ENCODE measurements at regions not wholly inside any gene's neighbourhood (a gene's known extent, or its start where the extent isn't known, plus 50 kb on each side); places are given as distances from the start of the nearest gene placed in this dataset.

DNA sequence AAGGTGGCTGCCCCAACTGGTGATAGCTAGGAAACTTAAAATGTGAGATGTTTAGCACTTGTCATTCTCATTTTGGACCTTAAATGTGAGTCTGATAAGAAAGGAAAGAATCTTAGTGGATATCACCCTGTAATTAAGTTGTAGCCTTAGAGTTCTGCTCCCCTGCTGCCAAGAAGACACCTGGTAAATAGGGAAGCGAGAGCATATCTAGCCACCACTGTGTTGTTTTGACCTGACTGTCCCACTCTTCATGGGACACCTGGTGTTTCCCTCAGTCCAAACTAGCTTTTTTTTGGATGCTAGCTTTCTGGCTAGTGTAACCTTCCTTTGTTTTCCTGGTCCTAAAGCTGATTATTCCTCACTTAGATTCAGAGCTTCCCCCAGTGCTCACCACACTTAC lies 357.6 kb downstream of the RAD51AP2 start (continued):
- TF ChIP-seq REST (IDR thresholded peaks at IDR 0.05; ENCODE audit: unreplicated experiment) (no peak), CTCF (conservative IDR thresholded peaks at IDR 0.05; ENCODE audit: low read depth in 2 of 2) (no peak), ZNF114 (CRISPR knock-in tag; IDR thresholded peaks at IDR 0.05) (no peak), EZH2 (IDR thresholded peaks at IDR 0.05; ENCODE audit: low read depth, unreplicated experiment) (no peak), POLR2AphosphoS5 (IDR thresholded peaks at IDR 0.05; ENCODE audit: low read depth) (no peak), STAT1 (IDR thresholded peaks at IDR 0.05; ENCODE audit: unreplicated experiment) (no peak), CREB1 (CRISPR knock-in tag; IDR thresholded peaks at IDR 0.05; ENCODE audit: low read depth) (no peak)

DNA sequence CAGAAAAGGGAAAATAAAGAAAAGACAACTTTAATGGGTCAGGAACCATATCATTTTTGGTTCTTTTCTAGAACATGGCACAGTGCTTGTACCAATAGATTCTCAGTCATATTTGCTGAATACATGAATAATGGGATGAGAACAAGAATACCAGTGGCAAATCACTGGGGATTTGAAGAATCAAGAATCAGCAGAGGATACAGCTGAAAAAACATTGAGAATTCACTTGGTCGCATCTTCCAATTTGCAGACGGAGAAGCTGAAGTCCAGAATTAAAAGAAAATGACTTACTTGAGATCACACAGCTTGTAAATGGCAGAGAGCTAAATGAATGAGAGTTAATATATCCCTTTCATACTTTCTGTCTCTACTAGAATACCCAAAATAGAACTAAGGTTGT lies 362.2 kb downstream of the RAD51AP2 start:
- H3K4me1 Mint-ChIP-seq: no peaks in the 10 kb centered on the region
- H4K20me1 ChIP-seq (replicated peaks; ENCODE audit: insufficient read depth): no peaks in the 10 kb centered on the region
- no peaks in the 10 kb centered on the region for H3K27me3 Mint-ChIP-seq (ENCODE audit: insufficient read depth, low read depth, poor library complexity)
- no peaks in the 10 kb centered on the region for H3K4me1 ChIP-seq (ENCODE audit: insufficient read depth)
- no peak overlapping the region for H2AFZ ChIP-seq
- H3K79me2 ChIP-seq (replicated peaks; ENCODE audit: insufficient read depth): no peaks in the 10 kb centered on the region
- no peaks in the 10 kb centered on the region; the same call in 1 of the 2 replicates for H3K9me2 ChIP-seq (ENCODE audit: insufficient read depth)
- TF ChIP-seq JUNB (IDR thresholded peaks at IDR 0.05; ENCODE audit: unreplicated experiment): no peak
- no peak for TF ChIP-seq NANOG (IDR thresholded peaks at IDR 0.05; ENCODE audit: borderline replicate concordance)
- TF ChIP-seq CREB1 (CRISPR knock-in tag; IDR thresholded peaks at IDR 0.05; ENCODE audit: low read depth): no peak
- TF ChIP-seq, protein P1, sequence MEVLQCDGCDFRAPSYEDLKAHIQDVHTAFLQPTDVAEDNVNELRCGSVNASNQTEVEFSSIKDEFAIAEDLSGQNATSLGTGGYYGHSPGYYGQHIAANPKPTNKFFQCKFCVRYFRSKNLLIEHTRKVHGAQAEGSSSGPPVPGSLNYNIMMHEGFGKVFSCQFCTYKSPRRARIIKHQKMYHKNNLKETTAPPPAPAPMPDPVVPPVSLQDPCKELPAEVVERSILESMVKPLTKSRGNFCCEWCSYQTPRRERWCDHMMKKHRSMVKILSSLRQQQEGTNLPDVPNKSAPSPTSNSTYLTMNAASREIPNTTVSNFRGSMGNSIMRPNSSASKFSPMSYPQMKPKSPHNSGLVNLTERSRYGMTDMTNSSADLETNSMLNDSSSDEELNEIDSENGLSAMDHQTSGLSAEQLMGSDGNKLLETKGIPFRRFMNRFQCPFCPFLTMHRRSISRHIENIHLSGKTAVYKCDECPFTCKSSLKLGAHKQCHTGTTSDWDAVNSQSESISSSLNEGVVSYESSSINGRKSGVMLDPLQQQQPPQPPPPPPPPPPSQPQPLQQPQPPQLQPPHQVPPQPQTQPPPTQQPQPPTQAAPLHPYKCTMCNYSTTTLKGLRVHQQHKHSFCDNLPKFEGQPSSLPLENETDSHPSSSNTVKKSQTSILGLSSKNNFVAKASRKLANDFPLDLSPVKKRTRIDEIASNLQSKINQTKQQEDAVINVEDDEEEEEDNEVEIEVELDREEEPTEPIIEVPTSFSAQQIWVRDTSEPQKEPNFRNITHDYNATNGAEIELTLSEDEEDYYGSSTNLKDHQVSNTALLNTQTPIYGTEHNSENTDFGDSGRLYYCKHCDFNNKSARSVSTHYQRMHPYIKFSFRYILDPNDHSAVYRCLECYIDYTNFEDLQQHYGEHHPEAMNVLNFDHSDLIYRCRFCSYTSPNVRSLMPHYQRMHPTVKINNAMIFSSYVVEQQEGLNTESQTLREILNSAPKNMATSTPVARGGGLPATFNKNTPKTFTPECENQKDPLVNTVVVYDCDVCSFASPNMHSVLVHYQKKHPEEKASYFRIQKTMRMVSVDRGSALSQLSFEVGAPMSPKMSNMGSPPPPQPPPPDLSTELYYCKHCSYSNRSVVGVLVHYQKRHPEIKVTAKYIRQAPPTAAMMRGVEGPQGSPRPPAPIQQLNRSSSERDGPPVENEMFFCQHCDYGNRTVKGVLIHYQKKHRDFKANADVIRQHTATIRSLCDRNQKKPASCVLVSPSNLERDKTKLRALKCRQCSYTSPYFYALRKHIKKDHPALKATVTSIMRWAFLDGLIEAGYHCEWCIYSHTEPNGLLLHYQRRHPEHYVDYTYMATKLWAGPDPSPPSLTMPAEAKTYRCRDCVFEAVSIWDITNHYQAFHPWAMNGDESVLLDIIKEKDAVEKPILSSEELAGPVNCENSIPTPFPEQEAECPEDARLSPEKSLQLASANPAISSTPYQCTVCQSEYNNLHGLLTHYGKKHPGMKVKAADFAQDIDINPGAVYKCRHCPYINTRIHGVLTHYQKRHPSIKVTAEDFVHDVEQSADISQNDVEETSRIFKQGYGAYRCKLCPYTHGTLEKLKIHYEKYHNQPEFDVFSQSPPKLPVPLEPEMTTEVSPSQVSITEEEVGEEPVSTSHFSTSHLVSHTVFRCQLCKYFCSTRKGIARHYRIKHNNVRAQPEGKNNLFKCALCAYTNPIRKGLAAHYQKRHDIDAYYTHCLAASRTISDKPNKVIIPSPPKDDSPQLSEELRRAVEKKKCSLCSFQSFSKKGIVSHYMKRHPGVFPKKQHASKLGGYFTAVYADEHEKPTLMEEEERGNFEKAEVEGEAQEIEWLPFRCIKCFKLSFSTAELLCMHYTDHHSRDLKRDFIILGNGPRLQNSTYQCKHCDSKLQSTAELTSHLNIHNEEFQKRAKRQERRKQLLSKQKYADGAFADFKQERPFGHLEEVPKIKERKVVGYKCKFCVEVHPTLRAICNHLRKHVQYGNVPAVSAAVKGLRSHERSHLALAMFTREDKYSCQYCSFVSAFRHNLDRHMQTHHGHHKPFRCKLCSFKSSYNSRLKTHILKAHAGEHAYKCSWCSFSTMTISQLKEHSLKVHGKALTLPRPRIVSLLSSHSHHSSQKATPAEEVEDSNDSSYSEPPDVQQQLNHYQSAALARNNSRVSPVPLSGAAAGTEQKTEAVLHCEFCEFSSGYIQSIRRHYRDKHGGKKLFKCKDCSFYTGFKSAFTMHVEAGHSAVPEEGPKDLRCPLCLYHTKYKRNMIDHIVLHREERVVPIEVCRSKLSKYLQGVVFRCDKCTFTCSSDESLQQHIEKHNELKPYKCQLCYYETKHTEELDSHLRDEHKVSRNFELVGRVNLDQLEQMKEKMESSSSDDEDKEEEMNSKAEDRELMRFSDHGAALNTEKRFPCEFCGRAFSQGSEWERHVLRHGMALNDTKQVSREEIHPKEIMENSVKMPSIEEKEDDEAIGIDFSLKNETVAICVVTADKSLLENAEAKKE (CRISPR knock-in tag; IDR thresholded peaks at IDR 0.05): no peak
- TF ChIP-seq ZNF114 (CRISPR knock-in tag; IDR thresholded peaks at IDR 0.05): no peak
- no peak for TF ChIP-seq STAT1 (IDR thresholded peaks at IDR 0.05; ENCODE audit: unreplicated experiment)
- TF ChIP-seq EZH2phosphoT487 (IDR thresholded peaks at IDR 0.05; ENCODE audit: unreplicated experiment): no peak
- H3K4me3 Mint-ChIP-seq: no peak overlapping the region
- H3K27ac ChIP-seq (ENCODE audit: low read depth): no peak overlapping the region
- no peaks in the 10 kb centered on the region for H3K27me3 ChIP-seq (ENCODE audit: insufficient read depth)
- H3K4me2 ChIP-seq: no peak overlapping the region
- ATAC-seq (no peak), DNase-seq (ENCODE audit: low spot score) (no peak)
- no peak overlapping the region for H3K27ac Mint-ChIP-seq
- H3K36me3 ChIP-seq (ENCODE audit: insufficient read depth): no peaks in the 10 kb centered on the region
- H3K36me3 Mint-ChIP-seq (ENCODE audit: low read depth): no peaks in the 10 kb centered on the region
- no peak overlapping the region for H3K4me3 ChIP-seq
- no peaks in the 10 kb centered on the region; the same call in 2 of the 3 replicates for H3K9me3 Mint-ChIP-seq
- no peaks in the 10 kb centered on the region for H3F3A ChIP-seq (replicated peaks; ENCODE audit: low read depth)

Data from GM23338 (cell line).